CD1c-positive myeloid dendritic cell (primary cell): ENCODE measurements at regions not wholly inside any gene's neighbourhood (a gene's known extent, or its start where the extent isn't known, plus 50 kb on each side); places are given as distances from the start of the nearest gene placed in this dataset.

Experiments used
- DNase-seq: peaks from one replicate; pipeline ENCODE4 v3.0.0-alpha.2; 2016; ENCODE audit errors: extremely low spot score

GRCh38 chr17:57174591-57174990, 81.7 kb upstream of the MSI2 start:
- DNase-seq = peak; percentile 6

GRCh38 chr17:57178839-57179238, 77.5 kb upstream of the MSI2 start:
- no peak for DNase-seq

- DNase-seq = no peak
Observed at GRCh38 chr17:57182621-57183020, 73.7 kb upstream of the MSI2 start.

- DNase-seq = no peak
Observed at GRCh38 chr17:57186226-57187019, 69.9 kb upstream of the MSI2 start.

- DNase-seq = no peak
Observed at GRCh38 chr17:57187391-57187790, 68.9 kb upstream of the MSI2 start.

GRCh38 chr17:57195785-57196460, 60.4 kb upstream of the MSI2 start:
- peak; percentile 8 for DNase-seq

GRCh38 chr17:57197466-57198071, 58.8 kb upstream of the MSI2 start:
- DNase-seq = no peak

GRCh38 chr17:57201481-57201880, 54.8 kb upstream of the MSI2 start:
- no peak for DNase-seq

GRCh38 chr17:57203040-57203439, 53.3 kb upstream of the MSI2 start:
- no peak for DNase-seq
